ENCODE measurements at regions not wholly inside any gene's neighbourhood (a gene's known extent, or its start where the extent isn't known, plus 50 kb on each side); places are given as distances from the start of the nearest gene placed in this dataset.

GRCh38 chr3:83514130-83514914, 1444.5 kb upstream of the CADM2 start:
- DNase-seq: no peak

DNA sequence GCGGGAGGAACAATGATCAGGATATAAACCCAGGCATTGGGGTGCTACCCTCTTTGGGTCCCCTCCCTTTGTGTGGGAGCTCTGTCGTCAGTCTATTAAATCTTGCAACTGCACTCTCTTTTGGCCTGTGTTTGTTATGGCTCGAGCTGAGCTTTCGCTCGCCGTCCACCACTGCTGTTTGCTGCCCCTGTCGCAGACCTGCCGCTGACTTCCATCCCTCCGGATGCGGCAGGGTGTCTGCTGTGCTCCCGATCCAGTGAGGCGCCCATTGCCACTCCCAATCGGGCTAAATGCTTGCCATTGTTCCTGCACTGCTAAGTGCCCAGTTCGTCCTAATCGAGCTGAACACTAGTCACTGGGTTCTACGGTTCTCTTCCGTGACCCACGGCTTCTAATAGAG, 1443.7 kb upstream of the CADM2 start:
- DNase-seq: no peak

DNA sequence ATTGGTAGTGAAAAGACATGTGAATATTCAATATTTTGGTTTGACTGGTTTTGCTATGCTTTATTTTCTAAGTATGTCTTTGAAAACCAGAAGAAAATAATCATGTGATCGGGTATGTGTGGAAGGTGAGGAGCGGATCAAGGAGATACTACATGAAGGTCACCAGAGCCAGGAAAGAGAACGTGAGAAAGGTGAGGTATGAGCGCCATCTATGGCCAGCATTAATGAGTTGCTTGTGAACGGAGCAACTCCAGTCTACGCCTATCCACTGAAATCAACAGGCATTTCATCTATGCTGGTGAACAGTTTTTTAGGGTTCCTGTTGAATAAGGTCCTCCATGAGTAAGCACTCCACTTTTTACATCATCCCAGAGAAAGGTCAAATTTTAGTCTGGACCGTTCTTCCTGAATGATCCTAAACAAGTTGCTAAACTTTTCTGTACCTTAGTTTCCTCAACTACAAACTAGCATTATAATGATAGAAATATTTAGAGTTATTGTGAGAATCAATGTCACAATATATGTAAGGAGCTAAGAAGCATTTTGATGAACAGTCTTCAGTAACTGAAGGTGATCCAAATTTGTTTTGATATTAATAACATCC, 1435.2 kb upstream of the CADM2 start:
- DNase-seq: peak; percentile 35

- peak; percentile 18 for DNase-seq
Observed at GRCh38 chr3:83524901-83525300, 1433.9 kb upstream of the CADM2 start.

GRCh38 chr3:83559082-83559481, 1399.7 kb upstream of the CADM2 start:
- no peak for DNase-seq

DNA sequence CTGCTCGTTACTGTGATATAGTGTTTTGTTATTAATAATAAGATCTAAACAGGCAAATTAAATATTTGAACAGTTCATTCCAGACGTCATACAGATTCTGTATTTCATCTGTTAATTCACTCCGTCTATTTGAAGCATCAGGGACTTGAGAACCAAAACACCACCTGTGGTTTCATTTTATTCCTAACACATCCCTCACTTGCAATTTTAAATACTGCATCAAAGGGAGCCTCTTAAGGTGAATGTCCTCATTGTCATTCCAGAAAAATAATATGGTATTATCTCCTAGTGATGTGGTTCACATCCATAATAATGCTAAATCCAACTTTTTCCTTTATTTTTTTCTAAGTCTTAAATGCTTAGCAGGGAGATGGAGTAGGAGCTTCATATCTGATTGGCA, 1390.9 kb upstream of the CADM2 start:
- DNase-seq: no peak

GRCh38 chr3:83581546-83581945, 1377.2 kb upstream of the CADM2 start:
- DNase-seq: no peak

DNA sequence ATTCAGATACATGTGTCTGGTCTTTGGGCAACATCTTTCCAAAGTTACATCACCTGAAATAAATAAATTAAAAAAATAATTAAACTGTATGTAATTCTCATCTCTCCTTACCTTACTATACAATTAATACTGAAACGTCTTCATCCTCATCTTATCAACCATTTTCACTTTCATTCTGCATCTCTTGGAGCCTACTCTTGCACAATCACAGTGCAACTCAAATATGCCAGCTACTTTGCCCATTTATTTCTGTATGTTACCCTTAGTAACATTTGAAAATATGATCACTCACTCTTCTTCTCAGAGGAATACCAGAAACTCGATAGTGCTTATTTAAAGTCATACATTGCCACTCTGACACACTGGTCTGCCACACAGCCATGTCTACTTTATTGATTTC, 1357.1 kb upstream of the CADM2 start:
- DNase-seq: no peak

DNA sequence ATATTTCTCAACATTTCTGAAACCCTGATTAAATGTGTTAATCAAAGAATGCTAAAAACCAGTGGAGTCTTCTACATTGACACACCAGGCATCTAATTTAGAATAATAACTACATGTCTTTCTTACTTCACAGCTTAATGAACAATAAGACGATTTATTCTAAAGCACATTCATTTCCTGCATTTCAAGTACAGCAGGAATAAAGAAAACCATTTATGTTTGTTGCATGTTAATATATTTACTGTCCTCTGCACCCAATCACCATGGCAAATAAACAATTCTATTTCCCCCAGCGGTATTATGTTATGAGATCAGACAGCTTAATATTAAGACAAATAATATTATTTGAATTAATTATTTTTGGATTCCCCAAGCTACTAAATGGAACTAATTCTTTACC, 1336.3 kb upstream of the CADM2 start:
- no peak for DNase-seq

GRCh38 chr3:83625261-83625660, 1333.5 kb upstream of the CADM2 start:
- no peak for DNase-seq

GRCh38 chr3:83628471-83628870, 1330.3 kb upstream of the CADM2 start:
- DNase-seq: no peak

DNA sequence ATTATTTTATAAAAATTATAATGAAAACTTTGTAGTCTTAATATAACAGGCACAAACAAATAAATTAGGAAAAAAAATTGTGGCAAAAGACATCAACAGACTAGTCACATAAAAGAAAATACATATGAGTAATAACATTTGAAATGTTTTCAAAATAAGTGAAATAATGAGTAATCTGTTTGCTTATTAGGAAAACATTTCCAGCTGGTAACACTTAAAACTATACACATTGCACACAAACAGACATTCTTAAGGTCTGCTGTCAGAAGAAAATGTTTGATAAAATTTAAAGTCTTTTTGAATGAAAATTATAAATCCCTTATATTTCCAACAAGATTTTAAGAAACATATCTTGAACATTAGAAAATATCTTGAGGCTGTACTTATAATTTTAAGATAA, 1326.3 kb upstream of the CADM2 start:
- no peak for DNase-seq

GRCh38 chr3:83633758-83634157, 1325.0 kb upstream of the CADM2 start:
- no peak for DNase-seq

DNA sequence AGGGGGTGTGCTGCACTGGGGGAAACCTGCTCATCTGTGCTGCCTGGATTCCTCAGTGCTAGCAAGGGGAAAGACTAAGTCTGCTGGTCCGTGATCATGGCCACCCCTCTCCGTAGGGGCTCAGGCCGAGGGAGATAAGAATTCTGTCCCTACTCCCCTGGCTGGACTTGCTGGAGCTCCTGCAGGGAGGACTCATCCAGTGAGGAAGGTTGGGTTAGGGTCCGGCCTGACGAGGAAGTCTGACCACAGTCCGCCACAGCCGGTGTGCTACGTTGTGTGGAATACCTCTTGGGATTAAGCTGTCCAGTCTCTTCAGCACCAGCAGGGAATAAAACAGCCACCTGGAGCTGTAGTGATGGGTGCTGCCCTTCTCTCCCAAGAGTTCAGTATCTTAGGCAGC, 1309.1 kb upstream of the CADM2 start:
- DNase-seq: no peak

GRCh38 chr3:83655083-83655482, 1303.7 kb upstream of the CADM2 start:
- DNase-seq: no peak

GRCh38 chr3:83662381-83662960, 1296.3 kb upstream of the CADM2 start:
- no peak for DNase-seq

DNA sequence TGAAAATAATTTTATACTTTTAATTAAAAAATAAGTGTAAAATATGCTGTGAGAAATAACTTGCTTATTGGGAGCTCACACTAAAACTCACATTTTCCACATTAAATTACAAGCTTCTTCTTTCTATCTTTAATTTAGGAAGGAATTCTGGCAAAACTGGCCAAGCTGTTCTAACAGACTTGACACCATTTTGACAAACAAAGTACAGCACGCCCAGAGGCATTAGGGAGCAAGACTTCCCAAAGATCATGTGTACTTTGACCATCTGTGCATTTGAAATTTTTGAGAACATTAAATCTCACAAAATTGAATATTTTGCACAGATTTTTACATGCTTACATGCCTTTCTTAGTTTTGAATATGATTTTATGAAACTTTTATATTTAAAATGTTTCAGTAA, 1288.4 kb upstream of the CADM2 start:
- DNase-seq: no peak

DNA sequence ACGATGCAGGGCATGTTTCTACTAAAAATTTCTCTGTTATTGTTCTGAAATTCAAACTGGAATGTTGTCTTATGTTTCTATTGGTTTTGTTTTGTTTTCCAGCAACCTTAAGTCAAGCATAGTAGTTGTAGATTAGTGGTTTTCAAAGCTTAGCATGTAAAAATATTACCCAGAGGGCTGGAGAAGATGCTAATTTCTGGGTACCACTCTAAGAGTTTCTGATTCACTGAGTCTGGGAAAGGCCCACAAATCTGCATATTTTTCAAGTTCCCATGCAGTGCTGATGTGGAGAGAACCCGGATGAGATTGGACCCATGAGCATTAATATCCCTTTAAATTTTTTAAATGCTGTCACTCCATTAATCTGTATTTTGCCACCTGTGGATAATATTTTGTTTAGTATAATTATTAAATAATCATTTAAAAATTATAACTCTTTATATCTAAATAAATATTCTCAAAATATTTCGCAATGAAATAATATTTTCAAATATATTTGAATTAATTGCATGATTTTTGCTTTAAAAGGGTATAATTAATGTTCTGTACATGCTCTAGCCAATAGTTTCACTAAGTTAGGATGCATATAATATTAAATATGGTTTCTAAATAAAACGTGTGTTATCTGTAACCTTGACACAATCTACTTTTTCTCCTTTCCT, 1274.7 kb upstream of the CADM2 start:
- DNase-seq: no peak

DNA sequence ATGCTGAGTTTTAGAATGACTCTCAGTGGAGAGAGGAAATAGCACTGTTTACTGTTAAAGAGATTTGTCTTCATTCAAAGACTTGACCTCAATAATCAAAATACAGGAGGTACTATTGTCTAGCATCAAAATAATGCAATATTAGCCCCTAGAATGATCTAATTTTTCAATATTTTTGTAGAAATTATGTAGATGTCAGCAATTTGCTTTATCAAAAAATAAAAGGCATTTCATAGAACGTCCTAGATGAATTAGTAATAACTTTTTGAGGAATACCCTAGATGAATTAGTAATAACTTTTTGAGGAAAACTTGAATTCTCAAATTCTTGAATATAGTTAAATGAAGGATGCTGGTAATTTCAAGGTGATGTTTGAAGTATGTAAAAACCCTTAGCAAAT, 1252.1 kb upstream of the CADM2 start:
- DNase-seq: no peak

- DNase-seq: no peak
Observed at GRCh38 chr3:83715307-83715706, 1243.5 kb upstream of the CADM2 start.

DNA sequence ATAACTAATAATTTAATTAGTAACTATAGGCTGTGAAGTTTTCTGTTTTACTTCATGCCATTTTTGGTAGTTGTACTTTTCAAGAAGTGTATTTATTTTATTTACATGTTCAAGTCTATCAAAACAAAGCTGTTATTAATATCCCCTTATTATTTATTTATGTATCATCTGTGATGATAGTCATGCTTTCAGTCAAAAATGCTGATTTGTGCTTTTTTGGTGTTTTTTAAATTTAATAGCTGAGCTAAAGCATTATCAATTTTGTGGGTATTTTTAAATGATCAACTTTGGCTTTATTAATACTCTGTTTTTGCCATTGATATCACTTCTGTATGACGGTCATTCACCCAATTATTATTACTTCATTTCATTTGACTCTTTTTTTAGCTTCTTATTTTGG, 1229.2 kb upstream of the CADM2 start:
- DNase-seq: no peak

DNA sequence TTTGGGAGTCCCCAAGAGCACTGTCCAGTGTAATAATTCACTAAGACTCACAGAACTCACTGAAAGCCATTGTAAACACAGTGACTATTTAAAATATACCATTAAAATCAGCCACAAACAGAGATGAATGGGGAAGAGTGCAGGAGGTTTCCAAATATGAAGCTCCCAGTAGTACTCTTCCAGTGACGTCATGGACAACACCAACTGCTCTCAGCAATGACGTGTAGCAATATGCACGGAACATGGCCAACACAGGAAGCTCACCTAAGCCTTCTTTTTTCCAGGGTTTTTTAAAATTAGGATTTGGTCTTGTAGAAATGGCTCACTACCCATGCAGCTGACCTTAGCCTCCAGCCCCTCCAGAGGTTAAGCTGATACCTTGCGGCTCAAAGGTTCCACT, 1224.1 kb upstream of the CADM2 start:
- no peak for DNase-seq

- DNase-seq: no peak
Observed at GRCh38 chr3:83738202-83738601, 1220.6 kb upstream of the CADM2 start.

All from skin of body (tissue), 1 donor.